DMS153 (cell line): ENCODE measurements at regions not wholly inside any gene's neighbourhood (a gene's known extent, or its start where the extent isn't known, plus 50 kb on each side); places are given as distances from the start of the nearest gene placed in this dataset.

Experiments used
- DNase-seq: peaks from one replicate; lab custom pipeline; 2025; lab: John Stamatoyannopoulos, UW

DNA sequence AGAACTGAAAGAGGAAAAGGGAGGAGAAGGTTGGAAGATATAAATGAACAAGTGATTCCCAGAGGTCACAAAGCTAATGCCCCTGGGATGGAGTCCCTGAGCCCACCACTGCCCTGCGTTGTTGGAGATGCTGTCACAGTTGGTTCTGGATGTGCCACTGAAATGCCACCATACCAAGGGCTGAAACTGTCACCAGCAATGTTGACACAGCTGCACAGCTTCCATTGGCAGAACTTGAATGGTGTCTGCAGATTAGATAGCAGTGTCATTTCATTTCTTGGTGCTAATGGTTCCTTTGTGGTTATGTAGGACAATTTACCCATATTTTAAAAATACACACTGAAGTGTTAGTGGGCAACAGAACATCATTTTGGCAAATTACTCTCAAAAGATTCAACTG lies 120.7 kb downstream of the TBXT start:
- no peak for DNase-seq

DNA sequence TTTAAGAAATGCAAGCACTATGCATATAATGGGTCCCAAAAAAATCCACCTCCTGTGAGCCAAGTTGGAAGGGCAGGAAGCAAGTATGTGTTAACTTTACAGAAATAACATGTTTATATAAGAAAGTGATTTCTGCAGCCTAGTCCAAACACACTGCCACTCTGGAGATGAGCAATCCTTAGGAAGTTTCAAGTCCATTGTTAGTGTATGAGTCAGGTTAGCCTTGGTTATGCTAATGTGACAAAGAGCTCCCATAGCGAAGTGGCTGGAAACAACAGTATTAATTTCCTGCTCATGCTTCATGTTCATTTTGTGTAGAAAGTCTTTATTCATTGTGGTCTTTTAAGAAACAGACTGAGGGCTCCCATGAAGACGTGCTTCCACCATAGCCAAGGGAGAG lies 121.4 kb downstream of the TBXT start:
- no peak for DNase-seq

DNA sequence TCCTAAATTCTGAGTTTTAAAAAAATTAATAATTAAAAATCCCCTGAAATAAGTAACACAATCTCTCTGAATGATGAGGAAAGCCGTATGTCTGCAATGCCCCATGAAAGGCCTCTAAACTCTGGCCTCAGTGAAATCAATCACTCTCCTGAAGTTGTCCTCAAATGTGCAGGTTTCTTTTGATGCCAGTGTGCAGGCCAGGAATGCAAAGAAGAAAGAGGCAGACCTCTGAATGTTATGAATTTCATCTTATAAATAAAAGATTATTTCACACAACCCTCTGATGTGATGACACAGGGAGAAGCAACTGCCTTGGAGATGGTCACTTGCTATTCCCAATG lies 121.8 kb downstream of the TBXT start:
- DNase-seq, result no peak

DNA sequence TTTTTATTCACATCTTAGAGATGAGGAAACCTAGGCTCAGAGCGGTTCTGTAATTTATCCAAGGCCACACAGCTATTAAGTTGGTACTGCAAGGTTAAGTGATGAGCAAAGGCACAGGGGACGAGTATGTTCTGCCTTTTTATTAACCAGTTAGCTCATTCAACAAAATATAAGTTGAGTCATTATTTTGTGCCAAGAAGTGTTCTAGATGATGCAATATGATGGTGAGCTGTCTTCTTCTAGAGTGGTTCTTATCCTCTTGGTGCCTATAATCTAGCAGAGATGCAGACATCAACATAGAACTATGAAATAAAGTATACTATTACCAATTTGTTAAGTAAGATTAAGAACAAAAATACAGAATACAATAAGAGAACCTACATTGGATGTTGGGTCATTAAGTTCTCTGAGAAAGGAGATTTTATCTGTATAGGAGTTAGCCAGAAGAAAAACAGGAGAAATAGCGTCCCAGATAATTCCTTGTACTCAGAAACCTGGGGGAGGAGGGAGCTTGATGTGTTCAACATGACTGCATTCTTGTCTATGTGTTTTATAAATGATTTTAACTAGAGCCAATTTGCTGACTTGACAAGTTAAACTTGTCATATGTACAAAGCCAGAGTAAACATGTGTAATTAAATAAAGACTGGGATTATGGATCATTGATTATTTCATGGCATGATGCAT lies 122.3 kb downstream of the TBXT start:
- DNase-seq, result no peak

DNA sequence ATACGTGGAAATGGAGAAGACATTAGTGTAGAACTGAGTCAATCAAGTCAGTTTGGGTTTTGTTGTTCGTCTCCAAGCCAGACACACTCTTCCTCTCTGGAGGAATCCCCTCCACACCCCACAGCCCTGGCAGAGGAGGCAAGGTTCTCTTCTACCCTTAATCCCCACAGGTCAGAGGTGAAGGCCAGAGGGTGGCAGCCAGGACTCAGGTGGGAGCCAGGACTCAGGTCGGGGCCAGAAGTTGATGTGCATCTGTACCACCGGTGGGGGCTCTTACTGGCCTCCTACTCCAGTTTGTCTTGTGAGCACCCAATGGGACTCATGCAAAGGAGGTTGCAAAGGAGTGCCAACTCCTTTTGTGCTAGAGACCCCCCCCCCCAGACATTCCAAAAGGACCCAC lies 126.4 kb downstream of the TBXT start:
- no peak for DNase-seq

DNA sequence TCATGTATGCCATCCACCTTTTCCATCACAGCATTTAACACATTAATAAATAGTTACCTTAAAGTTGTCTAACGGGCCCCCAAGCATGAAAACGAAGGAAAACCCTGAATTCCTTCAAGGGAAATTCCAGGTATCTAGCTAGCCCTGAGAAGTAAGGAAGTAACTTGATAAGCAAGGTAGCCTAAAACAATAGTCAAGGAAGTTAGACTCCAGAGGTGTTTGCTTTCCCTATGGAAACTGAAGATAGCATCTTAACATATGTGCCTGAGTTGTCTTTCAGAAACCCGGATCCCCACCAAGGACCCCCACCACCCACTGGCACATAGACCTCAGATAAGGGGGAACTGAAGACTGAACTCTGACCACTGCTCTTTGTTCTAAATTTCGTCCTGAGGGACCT lies 127.4 kb downstream of the TBXT start:
- no peak for DNase-seq

DNA sequence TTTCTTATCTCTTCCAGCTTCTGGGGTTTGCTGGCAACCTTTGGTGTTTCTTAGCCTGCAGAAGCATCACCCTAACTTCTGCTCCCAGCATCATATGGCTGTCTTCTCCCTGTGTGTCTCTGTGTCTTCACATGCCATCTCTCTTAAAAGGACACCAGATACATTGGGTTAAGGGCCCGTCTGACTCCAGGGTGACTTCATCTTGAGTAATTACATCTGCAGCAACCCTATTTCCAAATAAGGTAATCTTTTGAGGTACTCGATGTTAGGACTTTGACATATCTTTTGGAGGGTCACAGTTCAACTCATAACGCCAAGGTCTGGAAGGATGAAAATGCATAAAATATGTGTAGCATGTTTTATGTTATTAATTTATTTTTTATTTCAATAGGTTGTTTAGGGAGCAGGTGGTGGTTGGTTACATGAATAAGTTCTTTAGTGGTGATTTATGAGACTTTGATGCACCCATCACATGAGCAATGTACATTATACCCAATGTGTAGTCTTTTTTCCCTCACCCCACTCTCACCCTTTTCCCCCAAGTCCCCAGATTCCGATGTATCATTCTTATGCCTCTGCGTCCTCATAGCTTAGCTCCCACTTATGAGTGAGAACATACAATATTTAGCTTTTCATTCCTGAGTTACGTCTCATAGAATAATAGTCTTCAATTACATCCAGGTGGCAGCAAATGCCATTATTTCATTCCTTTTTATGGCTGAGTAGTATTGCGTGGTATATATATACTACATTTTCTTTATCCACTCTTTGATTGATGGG lies 131.1 kb downstream of the TBXT start:
- no peak for DNase-seq

- no peak for DNase-seq
Observed at GRCh38 chr6:166032366-166033200, 135.1 kb downstream of the TBXT start.

DNA sequence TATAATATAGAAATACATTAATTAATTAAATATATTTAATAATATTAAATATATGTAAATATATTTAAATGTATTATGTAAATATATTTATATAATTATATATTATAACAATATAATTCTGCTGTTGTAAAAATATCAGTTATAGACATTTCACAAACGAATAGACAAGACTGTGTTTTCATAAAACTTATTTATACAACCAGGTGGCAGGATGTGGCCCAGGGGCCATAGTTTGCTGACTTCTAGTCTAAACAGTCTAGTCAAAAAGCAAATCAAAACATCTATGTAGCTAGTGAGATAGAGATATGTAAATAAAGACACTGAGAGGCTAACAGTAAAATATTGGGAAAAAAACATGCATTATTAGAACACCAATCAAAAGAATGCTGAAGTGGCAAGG lies 136.4 kb downstream of the TBXT start:
- DNase-seq, result no peak

DNA sequence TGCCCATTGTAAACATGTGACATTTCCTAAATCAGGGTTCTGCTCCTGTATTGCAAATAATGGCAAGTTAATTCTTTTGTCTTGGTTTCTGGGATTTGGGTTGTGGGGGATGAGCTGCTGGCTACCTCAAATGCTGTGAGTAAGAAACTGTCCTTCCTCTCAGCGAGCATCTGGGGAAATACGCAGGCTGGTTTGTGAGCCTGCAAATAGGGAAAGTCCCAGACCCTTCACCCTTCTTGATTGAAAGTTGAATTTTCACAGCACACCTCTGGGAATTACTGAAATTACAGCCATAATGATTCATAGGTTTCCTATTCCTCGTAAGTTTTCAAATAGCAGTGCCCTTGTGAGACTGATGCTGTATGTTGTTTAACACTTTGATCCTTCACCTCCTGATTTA lies 138.1 kb downstream of the TBXT start:
- no peak for DNase-seq

DNA sequence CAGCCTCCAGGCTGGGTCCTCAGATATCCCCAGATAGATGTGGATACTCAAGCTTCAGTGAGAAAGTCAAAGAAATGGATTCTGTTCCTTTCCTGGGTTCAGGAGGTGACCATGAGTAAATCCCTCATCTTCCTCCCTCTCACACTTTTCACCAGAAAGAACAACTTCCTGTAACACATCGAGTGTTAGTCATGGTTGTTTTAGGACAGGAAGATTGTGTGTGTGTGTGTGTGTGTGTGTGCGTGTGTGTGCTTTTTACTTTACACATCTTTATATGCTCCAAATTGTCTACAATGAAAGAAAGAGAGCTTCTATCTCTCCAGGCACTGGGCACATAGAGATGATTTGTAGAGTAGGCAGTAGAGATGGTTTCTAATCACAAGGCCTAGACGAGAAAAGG lies 139.9 kb downstream of the TBXT start:
- DNase-seq, result no peak

- no peak for DNase-seq
Observed at GRCh38 chr6:166026586-166027126, 141.0 kb downstream of the TBXT start.

GRCh38 chr6:166025149-166025898 lies 142.3 kb downstream of the TBXT start:
- no peak for DNase-seq

DNA sequence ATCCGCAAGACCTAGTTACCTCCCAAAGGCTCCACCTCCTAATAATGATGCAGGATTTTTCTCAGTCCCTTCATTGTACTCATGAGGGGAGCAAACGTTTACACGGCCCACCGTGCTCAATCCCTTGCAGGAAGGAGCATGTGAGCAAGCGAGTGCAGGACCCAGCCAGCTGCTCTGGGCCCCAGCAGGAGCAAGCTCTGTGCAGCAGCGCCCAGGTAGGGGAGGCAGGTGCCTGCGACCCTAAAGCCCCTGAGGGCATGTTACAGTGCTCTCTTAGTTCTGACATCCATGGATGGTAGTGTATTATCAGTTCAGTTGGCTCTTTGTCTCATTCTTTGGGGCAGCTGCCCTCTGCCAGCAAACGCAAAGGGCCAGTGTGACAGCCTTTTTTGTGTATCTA lies 143.4 kb downstream of the TBXT start:
- DNase-seq, result no peak

DNA sequence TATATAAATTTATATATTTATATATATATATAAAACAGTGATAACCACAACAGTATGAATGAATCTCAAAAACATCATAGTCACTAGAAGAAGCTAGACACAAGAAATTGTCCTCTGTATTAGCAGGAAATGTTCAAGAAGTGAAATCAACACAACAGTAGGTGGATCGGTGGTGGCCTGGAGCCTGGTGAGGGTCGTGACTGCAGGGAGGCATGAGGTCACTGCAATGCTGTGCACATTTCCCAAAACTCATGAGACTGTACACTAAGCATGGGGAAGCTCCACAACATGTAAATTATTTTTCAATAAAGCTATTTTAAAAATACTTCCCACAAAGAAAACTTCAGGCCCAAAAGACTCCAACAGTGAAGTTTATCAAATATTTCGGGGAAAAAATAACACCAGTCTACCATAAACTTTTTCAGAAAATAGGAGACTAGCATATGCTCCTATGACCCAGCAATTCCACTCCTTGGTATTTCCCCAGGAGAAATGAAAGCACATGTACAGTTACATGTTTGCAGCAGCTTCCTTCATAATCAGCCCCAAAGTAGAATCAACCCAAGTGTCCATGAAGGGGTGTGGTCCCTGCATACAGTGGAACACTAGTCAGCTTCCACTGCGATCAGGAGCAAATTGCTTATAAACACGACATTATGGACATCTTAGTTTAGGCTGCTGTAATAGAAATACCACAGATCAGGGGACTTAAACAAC lies 144.2 kb downstream of the TBXT start:
- no peak for DNase-seq

DNA sequence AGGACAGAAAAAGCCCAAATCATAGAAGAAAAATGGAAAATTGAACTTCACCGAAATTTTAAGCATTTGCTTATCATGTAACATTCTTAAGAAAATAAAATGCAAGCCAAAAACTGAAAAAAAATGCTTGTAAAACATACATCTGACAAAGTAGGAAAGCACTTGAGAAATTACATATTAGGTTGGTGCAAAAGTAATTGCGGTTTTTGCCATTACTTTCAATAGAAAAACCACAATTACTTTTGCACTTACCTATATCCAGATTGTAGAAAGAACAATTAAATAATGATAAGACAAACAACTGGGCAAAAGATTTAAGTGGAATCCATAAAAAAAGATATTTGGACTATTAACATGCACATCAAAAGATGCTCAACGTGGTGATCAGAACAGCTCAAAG lies 146.2 kb downstream of the TBXT start:
- no peak for DNase-seq

DNA sequence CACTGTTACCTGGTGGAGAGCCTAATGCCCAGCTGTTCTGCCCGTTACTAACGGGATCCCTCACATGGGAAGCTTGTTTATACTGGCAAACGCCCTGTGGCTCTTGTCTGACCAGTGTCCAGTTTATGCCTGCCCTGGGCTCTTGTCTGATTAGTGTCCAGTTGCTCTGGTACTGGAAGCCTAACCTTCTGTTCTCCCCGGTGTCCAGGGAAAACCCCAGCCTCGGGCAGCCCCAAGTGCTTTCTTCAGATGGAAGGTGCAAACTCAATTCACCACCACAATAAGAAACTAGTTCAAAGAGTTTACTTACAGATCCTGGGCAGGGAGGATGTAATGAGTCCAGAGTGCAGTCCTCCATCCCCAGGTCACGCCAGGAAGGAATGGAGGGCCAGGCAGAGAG lies 148.4 kb downstream of the TBXT start:
- no peak for DNase-seq

- DNase-seq, result no peak
Observed at GRCh38 chr6:166017032-166017635, 150.5 kb downstream of the TBXT start.

DNA sequence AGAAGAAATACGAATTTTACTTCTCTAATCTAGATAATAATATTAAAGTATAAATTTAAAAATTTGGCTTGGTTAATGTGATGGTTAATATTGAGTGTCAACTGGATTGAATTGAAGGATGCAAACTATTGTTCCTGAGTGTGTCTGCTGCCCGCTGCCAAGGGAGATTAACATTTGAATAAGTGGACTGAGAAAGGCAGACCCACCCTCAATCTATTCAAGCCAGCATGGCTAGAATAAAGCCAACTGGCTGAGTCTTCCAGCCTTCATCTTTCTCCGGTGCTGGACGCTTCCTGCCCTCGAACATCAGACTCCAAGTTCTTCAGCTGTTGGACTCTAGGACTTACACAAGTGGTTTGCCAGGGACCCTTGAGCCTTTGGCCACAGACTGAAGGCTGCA lies 152.7 kb downstream of the TBXT start:
- DNase-seq, result no peak

DNA sequence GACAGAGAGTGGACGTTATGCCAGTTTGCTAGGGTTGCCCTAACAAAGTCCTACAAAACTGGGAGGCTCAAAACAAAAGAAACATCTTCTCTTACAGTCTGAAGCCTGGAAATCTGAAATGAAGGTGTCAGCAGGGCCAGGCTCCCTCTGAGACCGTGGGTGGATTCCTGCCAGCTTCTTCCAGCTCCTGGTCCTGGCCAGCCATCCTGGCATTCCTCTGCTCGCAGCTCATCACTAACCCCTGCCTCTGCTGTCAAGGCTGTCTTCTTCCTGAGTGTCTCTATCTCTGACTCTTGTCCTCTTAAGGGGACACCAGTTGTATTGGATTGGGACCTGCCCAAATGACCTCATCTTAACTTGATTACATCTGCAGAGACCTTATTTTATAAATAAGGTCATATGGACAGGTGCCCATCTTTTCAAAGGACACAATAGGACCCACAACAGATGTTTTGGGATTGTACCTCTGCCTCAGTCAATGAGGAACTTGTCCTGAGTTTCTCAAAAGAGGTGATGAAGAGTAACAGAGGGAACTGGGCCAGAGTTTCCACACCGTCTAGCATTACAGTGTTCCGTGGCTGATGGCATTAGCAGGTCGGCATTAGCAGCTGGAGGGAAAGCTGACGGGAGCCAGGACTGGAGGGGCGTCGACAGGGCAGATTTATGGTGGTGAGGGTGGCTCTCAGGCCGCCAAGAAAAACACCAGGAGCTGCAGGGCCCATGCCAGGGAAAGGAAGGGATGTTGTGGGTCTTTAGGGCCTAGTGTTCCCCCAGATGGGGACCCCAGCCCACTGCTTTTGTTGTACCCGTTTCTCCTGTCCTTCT lies 157.3 kb downstream of the TBXT start:
- DNase-seq, result no peak
